ENCODE measurements at regions not wholly inside any gene's neighbourhood (a gene's known extent, or its start where the extent isn't known, plus 50 kb on each side); places are given as distances from the start of the nearest gene placed in this dataset.
"Not testable (repeated sequence)": the region's sequence is repeated elsewhere in the genome, so short reads cannot be mapped to it uniquely, and the experiment has no call there.

GRCh38 chr6:88418921-88419810 lies 253.0 kb upstream of the CNR1 start:
- H3K36me3 Mint-ChIP-seq; H3K4me3 Mint-ChIP-seq; H3K9me3 Mint-ChIP-seq; H3K27me3 Mint-ChIP-seq (ENCODE audit: low read depth in 3 of 3); DNase-seq; H3K27ac Mint-ChIP-seq; H3K4me1 Mint-ChIP-seq: not testable (repeated sequence)

GRCh38 chr6:88417361-88417760 lies 251.2 kb upstream of the CNR1 start:
- not testable (repeated sequence) for H3K4me1 Mint-ChIP-seq; H3K4me3 Mint-ChIP-seq; H3K9me3 Mint-ChIP-seq; H3K36me3 Mint-ChIP-seq; H3K27me3 Mint-ChIP-seq (ENCODE audit: low read depth in 3 of 3); DNase-seq; H3K27ac Mint-ChIP-seq

GRCh38 chr6:88413459-88413858 lies 247.3 kb upstream of the CNR1 start:
- H3K27me3 Mint-ChIP-seq (ENCODE audit: low read depth in 3 of 3) = no peaks in the 10 kb centered on the region
- H3K27ac Mint-ChIP-seq = no peak overlapping the region
- H3K36me3 Mint-ChIP-seq = no peaks in the 10 kb centered on the region
- no peaks in the 10 kb centered on the region for H3K4me1 Mint-ChIP-seq
- peaks cover 0 to 2% (median 0%) of the 10 kb centered on the region in 6 donors for H3K9me3 Mint-ChIP-seq
- H3K4me3 Mint-ChIP-seq = no peak overlapping the region
- no peak for DNase-seq

DNA sequence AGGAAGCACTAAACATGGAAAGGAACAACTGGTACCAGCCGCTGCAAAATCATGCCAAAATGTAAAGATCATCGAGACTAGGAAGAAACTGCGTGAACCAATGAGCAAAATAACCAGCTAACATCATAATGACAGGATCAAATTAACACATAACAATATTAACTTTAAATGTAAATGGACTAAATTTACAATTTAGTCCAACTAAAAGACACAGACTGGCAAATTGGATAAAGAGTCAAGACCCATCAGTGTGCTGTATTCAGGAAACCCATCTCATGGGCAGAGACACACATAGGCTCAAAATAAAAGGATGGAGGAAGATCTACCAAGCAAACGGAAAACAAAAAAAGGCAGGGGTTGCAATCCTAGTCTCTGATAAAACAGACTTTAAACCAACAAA lies 242.2 kb upstream of the CNR1 start:
- not testable (repeated sequence) for H3K4me3 Mint-ChIP-seq; DNase-seq; H3K9me3 Mint-ChIP-seq; H3K27ac Mint-ChIP-seq; H3K4me1 Mint-ChIP-seq; H3K27me3 Mint-ChIP-seq (ENCODE audit: low read depth in 3 of 3); H3K36me3 Mint-ChIP-seq

DNA sequence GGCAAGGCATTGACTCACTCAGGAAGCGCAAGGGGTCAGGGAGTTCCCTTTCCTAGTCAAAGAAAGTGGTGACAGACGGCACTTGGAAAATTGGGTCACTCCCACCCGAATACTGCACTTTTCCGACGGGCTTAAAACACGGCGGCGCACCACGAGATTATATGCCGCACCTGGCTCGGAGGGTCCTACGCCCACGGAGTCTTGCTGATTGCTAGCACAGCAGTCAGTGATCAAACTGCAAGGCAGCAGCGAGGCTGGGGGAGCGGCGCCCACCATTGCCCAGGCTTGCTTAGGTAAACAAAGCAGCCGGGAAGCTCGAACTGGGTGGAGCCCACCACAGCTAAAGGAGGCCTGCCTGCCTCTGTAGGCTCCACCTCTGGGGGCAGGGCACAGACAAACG lies 240.5 kb upstream of the CNR1 start:
- H3K9me3 Mint-ChIP-seq; H3K4me1 Mint-ChIP-seq; H3K27me3 Mint-ChIP-seq (ENCODE audit: low read depth in 3 of 3); DNase-seq; H3K4me3 Mint-ChIP-seq; H3K36me3 Mint-ChIP-seq; H3K27ac Mint-ChIP-seq: not testable (repeated sequence)

DNA sequence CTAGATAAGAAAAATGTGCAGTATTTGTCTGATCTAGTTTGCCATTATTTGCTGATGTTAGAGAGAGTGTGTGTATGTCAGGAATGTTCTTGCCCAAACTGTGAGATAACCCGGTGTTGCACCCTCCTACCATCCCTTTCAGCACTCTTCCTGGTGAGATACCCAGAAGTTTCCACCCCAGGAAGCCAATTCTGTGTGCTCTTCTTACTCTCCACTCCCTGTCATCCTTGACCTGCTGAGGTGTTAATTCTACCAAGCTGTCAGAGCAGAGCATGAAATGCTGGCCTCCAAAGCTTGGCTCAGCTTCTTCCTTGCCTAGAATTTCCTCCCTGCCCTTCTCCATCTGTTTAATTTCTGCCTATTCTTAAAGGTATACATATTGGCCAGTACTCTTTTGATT lies 237.3 kb upstream of the CNR1 start:
- no peaks in the 10 kb centered on the region for H3K4me1 Mint-ChIP-seq
- no peak overlapping the region for H3K4me3 Mint-ChIP-seq
- H3K36me3 Mint-ChIP-seq = no peaks in the 10 kb centered on the region
- peaks cover 0 to 6% (median 3%) of the 10 kb centered on the region in 6 donors for H3K9me3 Mint-ChIP-seq
- DNase-seq = no peak
- no peak overlapping the region for H3K27ac Mint-ChIP-seq
- peaks cover 0 to 4% (median 0%) of the 10 kb centered on the region in 3 donors for H3K27me3 Mint-ChIP-seq (ENCODE audit: low read depth in 3 of 3)

GRCh38 chr6:88402909-88403308 lies 236.8 kb upstream of the CNR1 start:
- Mint-ChIP-seq H3K4me1 (no peaks in the 10 kb centered on the region), H3K4me3 (no peak overlapping the region), H3K27ac (no peak overlapping the region), H3K36me3 (no peaks in the 10 kb centered on the region), H3K27me3 (ENCODE audit: low read depth in 3 of 3) (peaks cover 0 to 4% (median 0%) of the 10 kb centered on the region in 3 donors), H3K9me3 (peaks cover 0 to 3% (median 2%) of the 10 kb centered on the region in 6 donors)
- no peak for DNase-seq

DNA sequence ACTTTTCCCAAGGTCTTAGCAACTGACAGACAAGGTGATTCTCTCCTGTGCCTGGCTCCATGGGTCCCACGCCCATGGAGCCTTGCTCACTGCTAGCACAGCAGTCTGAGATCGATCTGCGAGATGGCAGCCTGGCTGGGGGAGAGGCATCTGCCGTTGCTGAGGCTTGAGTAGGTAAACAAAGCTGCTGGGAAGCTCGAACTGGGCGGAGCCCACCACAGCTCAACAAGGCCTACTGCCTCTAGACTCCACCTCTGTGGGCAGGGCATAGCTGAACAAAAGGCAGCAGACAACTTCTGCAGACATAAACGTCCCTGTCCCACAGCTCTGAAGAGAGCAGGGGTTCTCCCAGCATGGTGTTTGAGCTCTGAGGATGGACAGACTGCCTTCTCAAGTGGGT lies 224.9 kb upstream of the CNR1 start:
- H3K27ac Mint-ChIP-seq; H3K4me3 Mint-ChIP-seq; DNase-seq; H3K36me3 Mint-ChIP-seq; H3K4me1 Mint-ChIP-seq; H3K27me3 Mint-ChIP-seq (ENCODE audit: low read depth in 3 of 3): not testable (repeated sequence)
- H3K9me3 Mint-ChIP-seq = peaks cover 0 to 14% (median 3%) of the 10 kb centered on the region in 6 donors

DNA sequence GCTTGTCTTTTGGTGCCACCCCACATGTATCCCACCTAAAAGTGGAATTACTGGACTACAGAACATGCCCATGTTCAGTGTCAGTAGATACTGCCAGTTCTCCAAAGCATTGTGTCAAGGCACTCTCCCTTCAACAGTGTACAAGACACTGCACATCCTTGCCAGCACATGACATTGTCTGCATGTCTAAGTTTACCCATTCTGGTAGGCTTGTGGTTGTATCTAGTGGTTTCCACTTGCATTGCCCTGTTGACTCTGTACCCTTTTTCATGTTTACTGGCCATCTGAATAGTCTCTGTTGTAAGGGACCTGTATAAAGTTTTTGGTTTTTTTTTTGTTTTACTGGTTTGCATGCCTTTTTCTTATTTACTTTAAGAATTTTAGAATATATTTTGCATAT lies 222.4 kb upstream of the CNR1 start:
- Mint-ChIP-seq H3K4me3 (no peak overlapping the region), H3K4me1 (no peaks in the 10 kb centered on the region), H3K27me3 (ENCODE audit: low read depth in 3 of 3) (peaks cover 0 to 3% (median 2%) of the 10 kb centered on the region in 3 donors)

GRCh38 chr6:88386167-88386566 lies 220.0 kb upstream of the CNR1 start:
- no peaks in the 10 kb centered on the region for H3K36me3 Mint-ChIP-seq
- H3K4me3 Mint-ChIP-seq = no peak overlapping the region
- peaks cover 0 to 3% (median 0%) of the 10 kb centered on the region in 6 donors for H3K9me3 Mint-ChIP-seq
- DNase-seq = no peak
- H3K27ac Mint-ChIP-seq = no peak overlapping the region
- peaks cover 0 to 3% (median 2%) of the 10 kb centered on the region in 3 donors for H3K27me3 Mint-ChIP-seq (ENCODE audit: low read depth in 3 of 3)
- no peaks in the 10 kb centered on the region for H3K4me1 Mint-ChIP-seq

More for the DNA sequence above, 222.4 kb upstream of the CNR1 start:
- DNase-seq = no peak
- no peaks in the 10 kb centered on the region for H3K36me3 Mint-ChIP-seq
- H3K27ac Mint-ChIP-seq = no peak overlapping the region
- peaks cover 0 to 8% (median under 1%) of the 10 kb centered on the region in 6 donors for H3K9me3 Mint-ChIP-seq

DNA sequence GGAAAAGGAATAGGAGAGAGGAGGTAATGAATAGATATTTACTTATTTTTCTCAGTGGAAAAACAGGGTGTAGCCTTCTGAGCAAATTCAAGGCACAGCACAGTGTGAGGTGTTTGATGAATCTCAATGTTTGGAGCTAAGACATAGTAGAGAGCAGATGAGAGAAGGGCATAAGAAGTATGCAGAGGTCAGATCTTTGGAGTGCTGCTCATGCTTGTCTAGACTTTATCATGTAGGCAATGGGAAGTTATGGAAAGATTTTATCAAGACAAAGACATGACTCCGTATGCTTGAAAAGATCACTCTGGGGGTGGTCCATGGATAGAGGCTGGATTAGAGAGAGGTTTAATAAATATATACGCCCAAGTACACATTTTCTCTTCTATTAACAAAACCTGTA lies 217.0 kb upstream of the CNR1 start:
- H3K36me3 Mint-ChIP-seq = no peaks in the 10 kb centered on the region
- H3K27ac Mint-ChIP-seq = no peak overlapping the region
- H3K9me3 Mint-ChIP-seq = no peaks in the 10 kb centered on the region
- no peaks in the 10 kb centered on the region for H3K4me1 Mint-ChIP-seq
- H3K4me3 Mint-ChIP-seq = no peak overlapping the region
- DNase-seq = no peak
- H3K27me3 Mint-ChIP-seq (ENCODE audit: low read depth in 3 of 3) = peaks cover 0 to 5% (median 3%) of the 10 kb centered on the region in 3 donors

- Mint-ChIP-seq H3K27me3 (ENCODE audit: low read depth in 3 of 3) (peaks cover 0 to 5% (median 3%) of the 10 kb centered on the region in 3 donors), H3K4me1 (no peaks in the 10 kb centered on the region), H3K9me3 (no peaks in the 10 kb centered on the region), H3K27ac (no peak overlapping the region), H3K36me3 (no peaks in the 10 kb centered on the region), H3K4me3 (no peak overlapping the region)
- no peak for DNase-seq
Observed at GRCh38 chr6:88381289-88381642, 215.1 kb upstream of the CNR1 start.

- Mint-ChIP-seq H3K36me3 (no peaks in the 10 kb centered on the region), H3K9me3 (no peaks in the 10 kb centered on the region), H3K27ac (no peak overlapping the region)
Observed at GRCh38 chr6:88380618-88381288, 214.6 kb upstream of the CNR1 start.

DNA sequence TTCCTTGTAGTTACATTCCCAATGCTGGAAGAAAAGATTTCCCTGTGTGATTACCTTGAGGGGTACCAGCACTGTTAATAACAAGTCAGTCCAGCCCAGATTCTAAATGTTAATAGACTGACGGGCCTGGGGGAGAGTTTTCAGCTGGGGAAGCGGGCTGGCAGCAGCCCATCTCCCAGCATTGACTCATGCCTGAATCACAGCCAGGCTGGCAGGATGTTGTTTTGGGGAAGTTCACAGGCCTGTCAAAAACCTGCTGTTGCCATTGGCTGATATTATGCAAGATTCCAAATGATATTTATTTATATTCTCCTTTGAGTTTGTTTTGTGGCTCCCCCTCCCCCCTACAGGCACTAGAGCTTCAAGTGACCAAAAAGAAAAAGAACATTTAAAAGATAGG lies 213.9 kb upstream of the CNR1 start:
- Mint-ChIP-seq H3K27ac (no peak overlapping the region), H3K9me3 (no peaks in the 10 kb centered on the region), H3K4me1 (no peaks in the 10 kb centered on the region), H3K36me3 (no peaks in the 10 kb centered on the region), H3K4me3 (no peak overlapping the region), H3K27me3 (ENCODE audit: low read depth in 3 of 3) (peaks cover 0 to 2% (median 0%) of the 10 kb centered on the region in 3 donors)
- DNase-seq = no peak

More at GRCh38 chr6:88380618-88381288, 214.6 kb upstream of the CNR1 start:
- Mint-ChIP-seq H3K27me3 (ENCODE audit: low read depth in 3 of 3) (peaks cover 0 to 5% (median 3%) of the 10 kb centered on the region in 3 donors), H3K4me3 (no peak overlapping the region), H3K4me1 (no peaks in the 10 kb centered on the region)
- no peak for DNase-seq
